Right lobe of liver (tissue), 6 donors: ENCODE measurements at regions not wholly inside any gene's neighbourhood (a gene's known extent, or its start where the extent isn't known, plus 50 kb on each side); places are given as distances from the start of the nearest gene placed in this dataset.

Experiments
- ATAC-seq, 4 donors: fragments of 200-7000 bp; cut with Tn5 transposase; one replicate each; pipeline ENCODE4 v1.9.1; 2020; ENCODE audit warnings: mild to moderate bottlenecking in 4 of 4, moderate library complexity in 4 of 4
- DNase-seq, 3 donors: peaks; one replicate each; pipeline ENCODE4 v3.0.0-alpha.2; 2020
- H3K27ac ChIP-seq, 3 donors: fragments of 200-600 bp; one replicate each; pipeline ENCODE4 v1.8.0; 2022
- H3K27me3 ChIP-seq, 2 donors: fragments of 200-600 bp; one replicate each; pipeline ENCODE4 v1.8.0; 2022
- H3K36me3 ChIP-seq, 4 donors: fragments of 200-600 bp; sonication (generic) in 1 of 4; one replicate each; pipeline versions ENCODE4 v1.5.1 to v1.8.0; 2017 to 2022; ENCODE audit warnings: control low read depth in 1 of 4
- H3K4me1 ChIP-seq, 4 donors: fragments of 200-600 bp; sonication (generic) in 1 of 4; one replicate each; pipeline versions ENCODE4 v1.5.1 to v1.8.0; 2017 to 2022; ENCODE audit warnings: control low read depth in 1 of 4
- H3K4me3 ChIP-seq, 3 donors: fragments of 200-600 bp; one replicate each; pipeline ENCODE4 v1.8.0; 2022
- H3K9me3 ChIP-seq, 4 donors: fragments of 200-600 bp; sonication (generic) in 1 of 4; one replicate each; pipeline versions ENCODE4 v1.5.1 to v1.8.0; 2017 to 2022; ENCODE audit warnings: control low read depth in 1 of 4
- POLR2A ChIP-seq: fragments of 450-650 bp; IDR thresholded peaks from one replicate; pipeline ENCODE4 v1.6.1; 2017; ENCODE audit warnings: antibody characterized with exemption, mild to moderate bottlenecking
- WGBS: methylation state at CpG from one replicate; pipeline ENCODE4 v1.1.6; 2018; ENCODE audit warnings: low coverage, low lambda C conversion rate; ENCODE audit not compliant: insufficient coverage; ENCODE audit errors: missing lambda C conversion rate; 5-methylcytosine and 5-hydroxymethylcytosine counted together
- intact Hi-C, 2 donors: fragments of 100-400 bp; cut with DNase I; formaldehyde crosslinking; loops; one replicate each; pipeline versions ENCODE4 v1.11.2 to v1.14.1; 2022
- TF ChIP-seq, protein P1 (sequence below), 4 donors: fragments of 200-600 bp in 3 of 4; fragments of 450-650 bp in 1 of 4; IDR thresholded peaks; one replicate each; pipeline versions ENCODE4 v1.5.1 to v1.8.0; 2016 to 2022; ENCODE audit warnings: antibody characterized with exemption in 4 of 4, mild to moderate bottlenecking in 2 of 4
- donor health status: DM: no; HTN: yes; CAD: no.
- donor health status: DM: no; HTN: no; CAD: no.
- donor health status: DM: no; HTN: no; CAD: no.
- donor health status: DM: no; HTN: yes; CAD: no.
- donor health status: DM: no; HTN: yes; CAD: no.

DNA sequence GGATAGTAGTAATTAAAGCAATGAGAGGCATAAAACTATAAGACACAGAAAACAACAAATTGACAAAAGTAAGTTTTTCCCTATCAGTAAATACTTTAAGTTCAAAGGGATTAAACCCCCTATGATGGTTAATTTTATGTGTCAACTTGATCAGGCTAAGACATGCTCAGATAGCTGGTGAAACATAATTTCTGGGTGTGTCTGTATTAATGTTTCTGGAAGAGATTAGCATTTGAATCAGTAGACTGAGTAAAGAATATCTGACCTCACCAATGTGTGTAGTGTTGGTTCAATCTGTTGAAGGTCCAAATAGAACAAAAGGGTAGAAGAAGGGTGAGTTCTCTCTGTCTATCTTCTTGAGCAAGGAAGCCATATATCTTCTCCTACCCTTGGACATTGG is 283.3 kb upstream of the GRM7 start:
- Histone ChIP-seq H3K9me3 (no peaks in the 10 kb centered on the region), H3K4me1 (no peaks in the 10 kb centered on the region), H3K27me3 (no peaks in the 10 kb centered on the region), H3K27ac (no peak overlapping the region), H3K4me3 (no peak overlapping the region), H3K36me3 (no peaks in the 10 kb centered on the region)
- TF ChIP-seq POLR2A = no peak
- TF ChIP-seq, protein P1, sequence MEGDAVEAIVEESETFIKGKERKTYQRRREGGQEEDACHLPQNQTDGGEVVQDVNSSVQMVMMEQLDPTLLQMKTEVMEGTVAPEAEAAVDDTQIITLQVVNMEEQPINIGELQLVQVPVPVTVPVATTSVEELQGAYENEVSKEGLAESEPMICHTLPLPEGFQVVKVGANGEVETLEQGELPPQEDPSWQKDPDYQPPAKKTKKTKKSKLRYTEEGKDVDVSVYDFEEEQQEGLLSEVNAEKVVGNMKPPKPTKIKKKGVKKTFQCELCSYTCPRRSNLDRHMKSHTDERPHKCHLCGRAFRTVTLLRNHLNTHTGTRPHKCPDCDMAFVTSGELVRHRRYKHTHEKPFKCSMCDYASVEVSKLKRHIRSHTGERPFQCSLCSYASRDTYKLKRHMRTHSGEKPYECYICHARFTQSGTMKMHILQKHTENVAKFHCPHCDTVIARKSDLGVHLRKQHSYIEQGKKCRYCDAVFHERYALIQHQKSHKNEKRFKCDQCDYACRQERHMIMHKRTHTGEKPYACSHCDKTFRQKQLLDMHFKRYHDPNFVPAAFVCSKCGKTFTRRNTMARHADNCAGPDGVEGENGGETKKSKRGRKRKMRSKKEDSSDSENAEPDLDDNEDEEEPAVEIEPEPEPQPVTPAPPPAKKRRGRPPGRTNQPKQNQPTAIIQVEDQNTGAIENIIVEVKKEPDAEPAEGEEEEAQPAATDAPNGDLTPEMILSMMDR (IDR thresholded peaks at IDR 0.05) = no peak
- ATAC-seq (no peak), DNase-seq (no peak)
- intact Hi-C loops = no loop called here

- Histone ChIP-seq H3K27ac (no peak overlapping the region), H3K9me3 (no peaks in the 10 kb centered on the region), H3K4me3 (no peak overlapping the region), H3K27me3 (no peaks in the 10 kb centered on the region), H3K4me1 (no peaks in the 10 kb centered on the region), H3K36me3 (no peaks in the 10 kb centered on the region)
- intact Hi-C loops = no loop called here
- WGBS = 24% methylated on average over 1 of the region's 1 CpG
- ATAC-seq = no peak
- no peak for TF ChIP-seq POLR2A
- TF ChIP-seq, protein P1 (IDR thresholded peaks at IDR 0.05) = no peak
- no peak for DNase-seq
These were observed 282.4 kb upstream of the GRM7 start for GRCh38 chr3:6578526-6578925.

GRCh38 chr3:6580808-6581207 is 280.1 kb upstream of the GRM7 start:
- intact Hi-C loops = no loop called here

DNA sequence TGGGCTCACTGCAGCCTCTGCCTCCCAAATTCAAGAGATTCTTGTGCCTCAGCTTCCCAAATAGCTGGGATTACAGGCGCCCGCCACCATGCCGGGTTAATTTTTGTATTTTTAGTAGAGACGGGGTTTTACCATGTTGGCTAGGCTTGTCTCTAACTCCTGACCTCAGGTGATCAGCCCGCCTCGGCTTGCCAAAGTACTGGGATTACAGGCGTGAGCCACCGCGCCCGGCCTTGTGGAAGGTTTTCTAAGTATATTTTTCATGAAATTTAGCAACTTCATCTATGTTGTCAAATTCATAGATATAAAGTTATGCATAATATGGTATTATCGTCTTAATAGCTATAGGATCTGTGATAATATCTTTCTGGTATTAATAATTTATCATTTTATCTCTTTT is 275.6 kb upstream of the GRM7 start:
- 85% methylated on average over 11 of the region's 11 CpGs for WGBS
- intact Hi-C loops = no loop called here

More at GRCh38 chr3:6580808-6581207, 280.1 kb upstream of the GRM7 start:
- 42% methylated on average over 2 of the region's 2 CpGs for WGBS
- ATAC-seq = no peak
- DNase-seq = no peak
- TF ChIP-seq, protein P1 (IDR thresholded peaks at IDR 0.05) = no peak
- TF ChIP-seq POLR2A = no peak
- no peaks in the 10 kb centered on the region for H3K27me3 ChIP-seq
- no peak overlapping the region for H3K4me3 ChIP-seq
- no peaks in the 10 kb centered on the region for H3K9me3 ChIP-seq
- no peak overlapping the region for H3K27ac ChIP-seq
- no peaks in the 10 kb centered on the region for H3K4me1 ChIP-seq
- no peaks in the 10 kb centered on the region for H3K36me3 ChIP-seq

GRCh38 chr3:6600237-6600636 is 260.7 kb upstream of the GRM7 start:
- ATAC-seq = no peak
- no peak for DNase-seq
- 69% methylated on average over 2 of the region's 2 CpGs for WGBS
- TF ChIP-seq, protein P1 (IDR thresholded peaks at IDR 0.05) = no peak
- no peak for TF ChIP-seq POLR2A
- Histone ChIP-seq H3K4me1 (no peaks in the 10 kb centered on the region), H3K36me3 (no peaks in the 10 kb centered on the region), H3K4me3 (no peak overlapping the region), H3K9me3 (no peaks in the 10 kb centered on the region), H3K27me3 (no peaks in the 10 kb centered on the region), H3K27ac (no peak overlapping the region)
- intact Hi-C loops = no loop called here

More for the DNA sequence above, 275.6 kb upstream of the GRM7 start:
- no peak for DNase-seq
- H3K27ac ChIP-seq = no peak overlapping the region
- H3K4me3 ChIP-seq = no peak overlapping the region
- H3K36me3 ChIP-seq = no peaks in the 10 kb centered on the region
- TF ChIP-seq, protein P1 (IDR thresholded peaks at IDR 0.05) = no peak
- TF ChIP-seq POLR2A = no peak
- H3K27me3 ChIP-seq = no peaks in the 10 kb centered on the region
- no peak for ATAC-seq
- H3K9me3 ChIP-seq = no peaks in the 10 kb centered on the region
- H3K4me1 ChIP-seq = no peaks in the 10 kb centered on the region
